Neuron (in vitro differentiated cells): ENCODE measurements at regions not wholly inside any gene's neighbourhood (a gene's known extent, or its start where the extent isn't known, plus 50 kb on each side); places are given as distances from the start of the nearest gene placed in this dataset.
A peak's percentile ranks its signal among the peaks of the same experiment; 100 is the strongest.

Experiments
- H2AFZ ChIP-seq: one replicate; pipeline ENCODE4 v1.6.1; 2013; ENCODE audit warnings: low read depth, mild to moderate bottlenecking, inconsistent platforms, low read length, moderate library complexity
- H3K27me3 ChIP-seq: one replicate; pipeline ENCODE4 v1.6.1; 2013; ENCODE audit warnings: low read length; ENCODE audit not compliant: insufficient read depth
- H3K36me3 ChIP-seq: one replicate; pipeline ENCODE4 v1.6.1; 2013; ENCODE audit warnings: low read length; ENCODE audit not compliant: insufficient read depth
- H3K4me1 ChIP-seq: one replicate; pipeline ENCODE4 v1.6.1; 2013; ENCODE audit warnings: low read length; ENCODE audit not compliant: insufficient read depth
- H3K4me3 ChIP-seq: 2 replicates; pipeline ENCODE4 v1.5.1; 2013; ENCODE audit warnings: mild to moderate bottlenecking, low read length, moderate library complexity
- H3K9me3 ChIP-seq: one replicate; pipeline ENCODE4 v1.6.1; 2013; ENCODE audit warnings: low read length

GRCh38 chr14:84021433-84021832, 1508.5 kb upstream of the FLRT2 start:
- Histone ChIP-seq H3K9me3 (no peaks in the 10 kb centered on the region), H3K4me3 (no peak overlapping the region), H3K4me1 (no peaks in the 10 kb centered on the region), H3K36me3 (no peaks in the 10 kb centered on the region), H2AFZ (no peak overlapping the region), H3K27me3 (no peaks in the 10 kb centered on the region)

GRCh38 chr14:84024231-84024820, 1505.6 kb upstream of the FLRT2 start:
- H3K4me1 ChIP-seq, result no peaks in the 10 kb centered on the region
- H3K4me3 ChIP-seq, result no peak overlapping the region
- H3K27me3 ChIP-seq, result no peaks in the 10 kb centered on the region
- H2AFZ ChIP-seq, result no peak overlapping the region
- no peaks in the 10 kb centered on the region for H3K9me3 ChIP-seq
- H3K36me3 ChIP-seq, result no peaks in the 10 kb centered on the region

- Histone ChIP-seq H3K9me3 (no peaks in the 10 kb centered on the region), H3K36me3 (no peaks in the 10 kb centered on the region), H3K27me3 (no peaks in the 10 kb centered on the region), H3K4me1 (no peaks in the 10 kb centered on the region), H2AFZ (no peak overlapping the region), H3K4me3 (no peak overlapping the region)
Measured at GRCh38 chr14:84025106-84026012, 1504.6 kb upstream of the FLRT2 start.

GRCh38 chr14:84027351-84027750, 1502.6 kb upstream of the FLRT2 start:
- no peak overlapping the region for H2AFZ ChIP-seq
- H3K4me1 ChIP-seq, result no peaks in the 10 kb centered on the region
- H3K27me3 ChIP-seq, result no peaks in the 10 kb centered on the region
- no peaks in the 10 kb centered on the region for H3K9me3 ChIP-seq
- H3K4me3 ChIP-seq, result no peak overlapping the region
- H3K36me3 ChIP-seq, result no peaks in the 10 kb centered on the region

- no peaks in the 10 kb centered on the region for H3K36me3 ChIP-seq
- H3K4me3 ChIP-seq, result no peak overlapping the region
- H3K9me3 ChIP-seq, result no peaks in the 10 kb centered on the region
- H3K27me3 ChIP-seq, result no peaks in the 10 kb centered on the region
- H2AFZ ChIP-seq, result no peak overlapping the region
- no peaks in the 10 kb centered on the region for H3K4me1 ChIP-seq
Measured at GRCh38 chr14:84028080-84028604, 1501.8 kb upstream of the FLRT2 start.

GRCh38 chr14:84029246-84029645, 1500.7 kb upstream of the FLRT2 start:
- H2AFZ ChIP-seq, result no peak overlapping the region
- no peaks in the 10 kb centered on the region for H3K9me3 ChIP-seq
- H3K27me3 ChIP-seq, result no peaks in the 10 kb centered on the region
- no peak overlapping the region for H3K4me3 ChIP-seq
- no peaks in the 10 kb centered on the region for H3K36me3 ChIP-seq
- no peaks in the 10 kb centered on the region for H3K4me1 ChIP-seq

GRCh38 chr14:84029720-84030119, 1500.2 kb upstream of the FLRT2 start:
- H3K4me3 ChIP-seq, result no peak overlapping the region
- no peaks in the 10 kb centered on the region for H3K9me3 ChIP-seq
- no peak overlapping the region for H2AFZ ChIP-seq
- H3K4me1 ChIP-seq, result no peaks in the 10 kb centered on the region
- H3K27me3 ChIP-seq, result no peaks in the 10 kb centered on the region
- no peaks in the 10 kb centered on the region for H3K36me3 ChIP-seq

- Histone ChIP-seq H3K4me1 (peaks cover 4% of the 10 kb centered on the region), H3K36me3 (no peaks in the 10 kb centered on the region), H2AFZ (no peak overlapping the region), H3K27me3 (no peaks in the 10 kb centered on the region), H3K4me3 (no peak overlapping the region), H3K9me3 (no peaks in the 10 kb centered on the region)
Measured at GRCh38 chr14:84036840-84037239, 1493.1 kb upstream of the FLRT2 start.

GRCh38 chr14:84037593-84037992, 1492.4 kb upstream of the FLRT2 start:
- H2AFZ ChIP-seq, result no peak overlapping the region
- H3K9me3 ChIP-seq, result no peaks in the 10 kb centered on the region
- no peaks in the 10 kb centered on the region for H3K27me3 ChIP-seq
- H3K4me1 ChIP-seq, result peaks cover 4% of the 10 kb centered on the region
- no peaks in the 10 kb centered on the region for H3K36me3 ChIP-seq
- H3K4me3 ChIP-seq, result no peak overlapping the region

- Histone ChIP-seq H3K27me3 (no peaks in the 10 kb centered on the region), H3K36me3 (no peaks in the 10 kb centered on the region), H3K9me3 (no peaks in the 10 kb centered on the region), H3K4me1 (peaks cover 4% of the 10 kb centered on the region), H3K4me3 (no peak overlapping the region), H2AFZ (no peak overlapping the region)
Measured at GRCh38 chr14:84040101-84040500, 1489.8 kb upstream of the FLRT2 start.

GRCh38 chr14:84041421-84041820, 1488.5 kb upstream of the FLRT2 start:
- no peaks in the 10 kb centered on the region for H3K9me3 ChIP-seq
- H2AFZ ChIP-seq, result no peak overlapping the region
- H3K4me3 ChIP-seq, result no peak overlapping the region
- peaks cover 4% of the 10 kb centered on the region for H3K4me1 ChIP-seq
- H3K36me3 ChIP-seq, result no peaks in the 10 kb centered on the region
- H3K27me3 ChIP-seq, result no peaks in the 10 kb centered on the region

GRCh38 chr14:84042992-84043391, 1487.0 kb upstream of the FLRT2 start:
- Histone ChIP-seq H2AFZ (no peak overlapping the region), H3K9me3 (no peaks in the 10 kb centered on the region), H3K36me3 (no peaks in the 10 kb centered on the region), H3K4me3 (no peak overlapping the region), H3K4me1 (no peaks in the 10 kb centered on the region), H3K27me3 (no peaks in the 10 kb centered on the region)

GRCh38 chr14:84064316-84065125, 1465.4 kb upstream of the FLRT2 start:
- Histone ChIP-seq H3K4me3 (no peak overlapping the region), H3K27me3 (no peaks in the 10 kb centered on the region), H3K4me1 (peaks cover 3% of the 10 kb centered on the region), H3K9me3 (no peaks in the 10 kb centered on the region), H2AFZ (peak overlapping the region; percentile 61), H3K36me3 (no peaks in the 10 kb centered on the region)
